ENCODE measurements at regions not wholly inside any gene's neighbourhood (a gene's known extent, or its start where the extent isn't known, plus 50 kb on each side); places are given as distances from the start of the nearest gene placed in this dataset.

- TF ChIP-seq MEF2B (IDR thresholded peaks at IDR 0.05; ENCODE audit: partially characterized antibody, poor library complexity, severe bottlenecking) = no peak
- TF ChIP-seq POLR2A (IDR thresholded peaks at IDR 0.05; ENCODE audit: low read depth, low read length) = no peak
- no peak for TF ChIP-seq ATF2 (IDR thresholded peaks at IDR 0.05; ENCODE audit: low read length)
- no peak for TF ChIP-seq SMAD1 (IDR thresholded peaks at IDR 0.05; ENCODE audit: low read depth, partially characterized antibody)
- no peak for TF ChIP-seq RUNX3 (IDR thresholded peaks at IDR 0.05; ENCODE audit: low read length)
- no peak for TF ChIP-seq IRF4 (IDR thresholded peaks at IDR 0.05; ENCODE audit: low read depth, low read length)
Measured at GRCh38 chr2:3130889-3131635, 246.6 kb downstream of the EIPR1 start (continued).

DNA sequence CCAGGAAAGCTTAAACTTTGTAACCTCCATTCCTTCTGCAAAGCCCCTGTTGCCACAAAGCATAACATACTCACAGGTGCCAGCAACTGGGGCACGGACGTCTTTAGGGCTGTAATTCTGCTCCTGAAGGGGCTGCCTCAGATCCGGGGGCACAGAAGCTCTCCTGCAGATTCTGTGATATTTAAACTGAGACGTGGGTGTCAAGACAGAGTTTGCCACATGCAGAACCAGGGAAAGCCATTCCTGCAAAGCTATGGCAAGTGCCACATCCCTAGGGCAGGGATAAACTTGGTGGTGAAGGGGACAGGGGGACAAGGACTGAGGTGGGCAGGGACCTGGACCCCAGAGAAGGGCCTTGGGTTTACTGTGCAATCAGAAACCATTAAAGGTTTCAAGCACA is 247.2 kb downstream of the EIPR1 start:
- no peaks in the 10 kb centered on the region; the same call in 2 of the 3 replicates for H3K9me3 ChIP-seq (replicated peaks; ENCODE audit: control insufficient read depth, insufficient read depth, low read length)
- no peaks in the 10 kb centered on the region for H3K36me3 ChIP-seq (ENCODE audit: control insufficient read depth in 2 of 2, insufficient read depth in 2 of 2, low read length in 1 of 2)
- H3K4me1 ChIP-seq (ENCODE audit: control insufficient read depth, insufficient read depth, low read length) = no peaks in the 10 kb centered on the region
- intact Hi-C loops (cut with micrococcal nuclease; ENCODE audit: unreplicated experiment) (no loop called here), in situ Hi-C loops (cut with MboI) (no loop called here)
- 5% methylated on average over 4 of the region's 4 CpGs for WGBS (ENCODE audit: insufficient coverage, insufficient replicate concordance, low lambda C conversion rate, missing lambda C conversion rate)
- ATAC-seq = no peak
- no peaks in the 10 kb centered on the region for H4K20me1 ChIP-seq (ENCODE audit: control insufficient read depth, insufficient read depth)
- POLR2A ChIA-PET = no interaction called here
- no peak overlapping the region for H3K9ac ChIP-seq (ENCODE audit: control insufficient read depth, insufficient read depth, low read length)
- H3K27me3 ChIP-seq (replicated peaks in 1 of 2; ENCODE audit: control insufficient read depth in 2 of 2, insufficient read depth in 2 of 2, low read length in 1 of 2) = no peaks in the 10 kb centered on the region
- H3K4me2 ChIP-seq (ENCODE audit: control insufficient read depth, insufficient read depth) = no peak overlapping the region
- H2AFZ ChIP-seq (ENCODE audit: control insufficient read depth, low read depth, low read length) = no peak overlapping the region
- no peak for DNase-seq (ENCODE audit: low read depth, low spot score)
- no peak overlapping the region for H3K27ac ChIP-seq (ENCODE audit: control insufficient read depth, insufficient read depth)
- CTCF ChIA-PET = interaction anchor here (0.6 kb wide), 1 partner anchor 330 kb away, joined by 3 read pairs; no protein-coding TSS in a partner anchor
- no peak for FAIRE-seq
- H3K4me3 ChIP-seq = no peak overlapping the region
- no TSS peak for BruUV-seq (replicated peaks)
- no peaks in the 10 kb centered on the region for H3K79me2 ChIP-seq (ENCODE audit: control insufficient read depth, insufficient read depth, low read length)
- SMC1A ChIA-PET (ENCODE audit: uncharacterized antibody, unreplicated experiment) = interaction anchor here (0.6 kb wide), 1 partner anchor 61 kb away, joined by 3 read pairs; no protein-coding TSS in a partner anchor
- RAD21 ChIA-PET (ENCODE audit: unreplicated experiment) = no interaction called here
- TF ChIP-seq SRF (IDR thresholded peaks at IDR 0.05; ENCODE audit: low read depth in 2 of 2, low read length in 2 of 2) (no peak), YBX1 (IDR thresholded peaks at IDR 0.05) (no peak), NR2F1 (conservative IDR thresholded peaks at IDR 0.05) (no peak), POLR2AphosphoS5 (IDR thresholded peaks at IDR 0.05; ENCODE audit: low read length) (no peak), GABPA (IDR thresholded peaks at IDR 0.05; ENCODE audit: low read depth) (no peak), RBBP5 (conservative IDR thresholded peaks at IDR 0.05) (no peak), EED (IDR thresholded peaks at IDR 0.05; ENCODE audit: low read depth) (no peak)
- TF ChIP-seq, protein P1, sequence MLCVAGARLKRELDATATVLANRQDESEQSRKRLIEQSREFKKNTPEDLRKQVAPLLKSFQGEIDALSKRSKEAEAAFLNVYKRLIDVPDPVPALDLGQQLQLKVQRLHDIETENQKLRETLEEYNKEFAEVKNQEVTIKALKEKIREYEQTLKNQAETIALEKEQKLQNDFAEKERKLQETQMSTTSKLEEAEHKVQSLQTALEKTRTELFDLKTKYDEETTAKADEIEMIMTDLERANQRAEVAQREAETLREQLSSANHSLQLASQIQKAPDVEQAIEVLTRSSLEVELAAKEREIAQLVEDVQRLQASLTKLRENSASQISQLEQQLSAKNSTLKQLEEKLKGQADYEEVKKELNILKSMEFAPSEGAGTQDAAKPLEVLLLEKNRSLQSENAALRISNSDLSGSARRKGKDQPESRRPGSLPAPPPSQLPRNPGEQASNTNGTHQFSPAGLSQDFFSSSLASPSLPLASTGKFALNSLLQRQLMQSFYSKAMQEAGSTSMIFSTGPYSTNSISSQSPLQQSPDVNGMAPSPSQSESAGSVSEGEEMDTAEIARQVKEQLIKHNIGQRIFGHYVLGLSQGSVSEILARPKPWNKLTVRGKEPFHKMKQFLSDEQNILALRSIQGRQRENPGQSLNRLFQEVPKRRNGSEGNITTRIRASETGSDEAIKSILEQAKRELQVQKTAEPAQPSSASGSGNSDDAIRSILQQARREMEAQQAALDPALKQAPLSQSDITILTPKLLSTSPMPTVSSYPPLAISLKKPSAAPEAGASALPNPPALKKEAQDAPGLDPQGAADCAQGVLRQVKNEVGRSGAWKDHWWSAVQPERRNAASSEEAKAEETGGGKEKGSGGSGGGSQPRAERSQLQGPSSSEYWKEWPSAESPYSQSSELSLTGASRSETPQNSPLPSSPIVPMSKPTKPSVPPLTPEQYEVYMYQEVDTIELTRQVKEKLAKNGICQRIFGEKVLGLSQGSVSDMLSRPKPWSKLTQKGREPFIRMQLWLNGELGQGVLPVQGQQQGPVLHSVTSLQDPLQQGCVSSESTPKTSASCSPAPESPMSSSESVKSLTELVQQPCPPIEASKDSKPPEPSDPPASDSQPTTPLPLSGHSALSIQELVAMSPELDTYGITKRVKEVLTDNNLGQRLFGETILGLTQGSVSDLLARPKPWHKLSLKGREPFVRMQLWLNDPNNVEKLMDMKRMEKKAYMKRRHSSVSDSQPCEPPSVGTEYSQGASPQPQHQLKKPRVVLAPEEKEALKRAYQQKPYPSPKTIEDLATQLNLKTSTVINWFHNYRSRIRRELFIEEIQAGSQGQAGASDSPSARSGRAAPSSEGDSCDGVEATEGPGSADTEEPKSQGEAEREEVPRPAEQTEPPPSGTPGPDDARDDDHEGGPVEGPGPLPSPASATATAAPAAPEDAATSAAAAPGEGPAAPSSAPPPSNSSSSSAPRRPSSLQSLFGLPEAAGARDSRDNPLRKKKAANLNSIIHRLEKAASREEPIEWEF (IDR thresholded peaks at IDR 0.05; ENCODE audit: insufficient replicate concordance, low read depth, low read length) = no peak

Data from GM12878 (cell line).